GM12892 (cell line): ENCODE measurements at regions not wholly inside any gene's neighbourhood (a gene's known extent, or its start where the extent isn't known, plus 50 kb on each side); places are given as distances from the start of the nearest gene placed in this dataset.

Experiments used
- POLR2A ChIP-seq: IDR thresholded peaks from 2 replicates; pipeline ENCODE4 v1.6.1; 2011; ENCODE audit warnings: low read depth, low read length, control low read depth
- POLR2AphosphoS5 ChIP-seq: IDR thresholded peaks from 2 replicates; pipeline ENCODE4 v1.6.1; 2011; ENCODE audit warnings: low read depth, low read length, control low read depth
- TAF1 ChIP-seq: IDR thresholded peaks from 2 replicates; pipeline ENCODE4 v1.6.1; 2011; ENCODE audit warnings: low read depth, mild to moderate bottlenecking, control low read depth, low read length, borderline replicate concordance

DNA sequence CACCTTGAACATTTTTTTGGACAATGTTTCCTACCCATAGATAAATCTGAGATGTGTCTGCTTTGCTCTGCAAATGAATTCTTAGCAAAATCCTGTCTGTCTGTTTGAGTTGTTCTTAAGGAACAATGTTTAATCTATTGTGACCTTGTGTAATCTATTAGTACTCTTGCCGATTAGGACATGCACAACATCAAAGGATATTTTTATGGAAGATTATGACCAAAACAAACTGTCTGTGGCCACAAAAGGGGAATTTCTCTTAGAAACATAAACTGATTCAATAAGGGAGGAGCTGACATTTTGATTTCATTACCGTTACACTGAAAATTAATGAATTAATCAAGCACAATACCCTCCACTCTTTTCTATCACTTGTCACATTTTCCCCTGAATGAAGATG, 323.0 kb upstream of the PRR16 start:
- no peak for TF ChIP-seq POLR2A
- no peak for TF ChIP-seq POLR2AphosphoS5
- no peak for TF ChIP-seq TAF1
